ENCODE measurements at regions not wholly inside any gene's neighbourhood (a gene's known extent, or its start where the extent isn't known, plus 50 kb on each side); places are given as distances from the start of the nearest gene placed in this dataset.

DNA sequence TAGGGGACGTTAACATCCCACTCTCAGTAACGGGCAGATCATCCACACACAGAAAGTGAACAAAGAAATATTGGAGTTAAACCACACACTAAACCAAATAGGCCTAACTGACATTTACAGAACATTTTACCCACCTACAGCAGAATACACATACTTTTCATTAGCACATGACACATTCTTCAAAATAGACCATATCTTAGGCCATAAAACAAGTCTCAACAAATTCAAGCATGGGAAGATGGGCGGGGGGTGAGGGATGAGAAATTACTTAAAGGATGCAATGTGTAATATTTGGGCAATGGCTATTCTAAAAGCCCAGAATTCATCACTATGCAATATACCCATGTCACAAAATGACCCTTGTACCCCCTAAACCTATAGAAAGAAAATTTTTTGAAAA lies 226.2 kb downstream of the ATPSCKMT start:
- no peak overlapping the region for H3K4me3 ChIP-seq
- H3K4me1 ChIP-seq (ENCODE audit: insufficient read depth): no peaks in the 10 kb centered on the region
- 74 to 85% (median 84%) methylated on average over 3 of the region's 3 CpGs for WGBS, 3 donors
- no peaks in the 10 kb centered on the region for H3K36me3 ChIP-seq
- no peak overlapping the region for H3K27ac ChIP-seq
- peaks cover 3% of the 10 kb centered on the region for H3K27me3 ChIP-seq
- no peak for DNase-seq
- H3K9me3 ChIP-seq: no peaks in the 10 kb centered on the region
- intact Hi-C loops (cut with DNase I): no loop called here
- TF ChIP-seq, protein P1, sequence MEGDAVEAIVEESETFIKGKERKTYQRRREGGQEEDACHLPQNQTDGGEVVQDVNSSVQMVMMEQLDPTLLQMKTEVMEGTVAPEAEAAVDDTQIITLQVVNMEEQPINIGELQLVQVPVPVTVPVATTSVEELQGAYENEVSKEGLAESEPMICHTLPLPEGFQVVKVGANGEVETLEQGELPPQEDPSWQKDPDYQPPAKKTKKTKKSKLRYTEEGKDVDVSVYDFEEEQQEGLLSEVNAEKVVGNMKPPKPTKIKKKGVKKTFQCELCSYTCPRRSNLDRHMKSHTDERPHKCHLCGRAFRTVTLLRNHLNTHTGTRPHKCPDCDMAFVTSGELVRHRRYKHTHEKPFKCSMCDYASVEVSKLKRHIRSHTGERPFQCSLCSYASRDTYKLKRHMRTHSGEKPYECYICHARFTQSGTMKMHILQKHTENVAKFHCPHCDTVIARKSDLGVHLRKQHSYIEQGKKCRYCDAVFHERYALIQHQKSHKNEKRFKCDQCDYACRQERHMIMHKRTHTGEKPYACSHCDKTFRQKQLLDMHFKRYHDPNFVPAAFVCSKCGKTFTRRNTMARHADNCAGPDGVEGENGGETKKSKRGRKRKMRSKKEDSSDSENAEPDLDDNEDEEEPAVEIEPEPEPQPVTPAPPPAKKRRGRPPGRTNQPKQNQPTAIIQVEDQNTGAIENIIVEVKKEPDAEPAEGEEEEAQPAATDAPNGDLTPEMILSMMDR (IDR thresholded peaks at IDR 0.05): no peak
- TF ChIP-seq POLR2A (IDR thresholded peaks at IDR 0.05): no peak
- TF ChIP-seq EP300 (IDR thresholded peaks at IDR 0.05): no peak

DNA sequence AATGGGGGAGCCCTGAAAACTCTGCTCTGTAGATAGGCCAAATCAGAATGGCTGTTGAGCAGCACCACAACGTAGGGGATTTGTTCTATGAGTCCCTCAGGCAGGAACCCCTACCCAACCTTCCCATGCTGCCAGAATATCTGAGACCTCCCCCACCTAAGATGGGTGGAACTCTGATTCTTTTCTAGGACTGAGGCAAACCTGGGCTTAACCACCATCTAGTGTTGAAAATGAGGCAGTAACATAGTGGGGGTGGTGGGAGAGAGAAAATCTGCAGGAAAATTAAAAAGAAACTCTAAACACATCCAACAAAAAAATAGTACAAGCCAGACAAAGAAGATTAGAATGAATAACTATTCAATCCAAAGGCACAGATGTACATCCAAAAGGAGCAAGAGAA lies 228.4 kb downstream of the ATPSCKMT start:
- Histone ChIP-seq H3K4me1 (ENCODE audit: insufficient read depth) (no peaks in the 10 kb centered on the region), H3K36me3 (no peaks in the 10 kb centered on the region), H3K4me3 (no peak overlapping the region), H3K9me3 (no peaks in the 10 kb centered on the region), H3K27me3 (peaks cover 3% of the 10 kb centered on the region), H3K27ac (no peak overlapping the region)
- TF ChIP-seq, protein P1 (IDR thresholded peaks at IDR 0.05): no peak
- TF ChIP-seq POLR2A (IDR thresholded peaks at IDR 0.05): no peak
- no peak for TF ChIP-seq EP300 (IDR thresholded peaks at IDR 0.05)
- 41 to 65% (median 59%) methylated on average over 1 of the region's 1 CpG for WGBS, 3 donors
- intact Hi-C loops (cut with DNase I): no loop called here
- no peak for DNase-seq

DNA sequence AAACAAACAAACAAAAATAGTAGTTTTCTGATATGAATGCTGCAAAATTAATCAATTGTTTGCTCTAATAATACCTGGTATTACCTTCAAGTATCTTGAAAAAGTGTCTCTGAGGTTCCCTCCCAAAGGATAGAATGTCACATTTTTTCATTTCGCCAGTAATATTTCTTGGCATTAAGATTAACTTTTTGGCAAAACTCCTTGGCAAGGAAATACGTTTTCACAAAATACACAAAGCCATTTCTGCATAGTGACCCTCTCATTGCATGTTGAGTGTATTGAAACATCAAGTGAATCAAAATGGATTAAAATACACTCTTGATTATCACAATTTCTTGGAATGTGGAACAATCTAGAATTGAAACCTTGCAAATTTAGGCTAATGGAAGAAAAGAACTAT lies 230.5 kb downstream of the ATPSCKMT start:
- no peak for DNase-seq
- H3K4me1 ChIP-seq (ENCODE audit: insufficient read depth): no peaks in the 10 kb centered on the region
- intact Hi-C loops (cut with DNase I): no loop called here
- H3K36me3 ChIP-seq: no peaks in the 10 kb centered on the region
- no peak overlapping the region for H3K27ac ChIP-seq
- H3K9me3 ChIP-seq: no peaks in the 10 kb centered on the region
- H3K4me3 ChIP-seq: no peak overlapping the region
- WGBS, 3 donors: 31 to 34% (median 33%) methylated on average over 2 of the region's 2 CpGs
- H3K27me3 ChIP-seq: peaks cover 3% of the 10 kb centered on the region
- TF ChIP-seq EP300 (IDR thresholded peaks at IDR 0.05): no peak
- TF ChIP-seq, protein P1 (IDR thresholded peaks at IDR 0.05): no peak

DNA sequence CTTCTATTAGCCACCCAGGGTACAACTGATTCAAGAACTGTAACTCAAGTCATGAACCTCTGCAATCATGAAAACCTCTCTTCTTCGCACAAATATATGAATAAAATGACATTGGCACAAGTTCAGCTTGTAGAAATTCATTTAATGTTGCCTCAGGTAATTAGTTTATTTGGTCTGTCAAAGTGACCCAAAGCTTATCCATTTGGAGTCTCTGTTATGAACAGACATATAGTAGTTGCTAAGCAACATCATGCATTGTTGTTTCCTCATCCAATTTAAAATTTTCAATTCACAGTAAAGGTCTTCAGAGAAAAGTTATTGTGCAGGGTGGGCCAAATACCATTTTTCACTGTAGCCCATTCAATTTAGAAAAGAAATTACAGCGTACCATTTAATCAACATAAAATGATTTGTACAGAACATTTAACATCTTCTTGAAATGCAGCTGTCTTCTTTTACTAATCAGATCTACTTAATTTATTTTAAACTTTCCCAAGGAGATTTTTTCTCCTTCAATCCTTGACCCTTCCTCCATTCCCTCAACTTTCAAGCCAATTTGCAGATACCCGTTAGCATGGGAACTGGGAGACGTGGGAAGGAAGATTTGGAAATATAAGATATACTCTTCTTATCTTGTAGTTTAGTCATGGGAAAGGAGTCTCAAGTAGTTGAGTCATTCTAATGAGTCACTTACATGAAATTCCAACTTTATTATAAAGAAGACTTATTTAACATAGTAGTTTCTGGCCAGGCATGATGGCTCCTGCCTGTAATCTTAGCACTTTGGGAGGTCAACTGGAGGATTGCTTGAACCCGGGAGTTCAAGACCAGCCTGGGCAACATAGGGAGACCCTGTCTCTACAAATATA lies 231.3 kb downstream of the ATPSCKMT start:
- no peak for DNase-seq
- 48 to 64% (median 58%) methylated on average over 5 of the region's 5 CpGs for WGBS, 3 donors
- H3K4me3 ChIP-seq: no peak overlapping the region
- H3K4me1 ChIP-seq (ENCODE audit: insufficient read depth): no peaks in the 10 kb centered on the region
- TF ChIP-seq POLR2A (IDR thresholded peaks at IDR 0.05) (no peak), EP300 (IDR thresholded peaks at IDR 0.05) (no peak)
- TF ChIP-seq, protein P1 (IDR thresholded peaks at IDR 0.05): no peak
- H3K36me3 ChIP-seq: no peaks in the 10 kb centered on the region
- no peak overlapping the region for H3K27ac ChIP-seq
- no peaks in the 10 kb centered on the region for H3K27me3 ChIP-seq
- no peaks in the 10 kb centered on the region for H3K9me3 ChIP-seq
- intact Hi-C loops (cut with DNase I): no loop called here
